SKM-1 treated with dmso at 0.1 percent for 144 hours (cell line): ENCODE measurements at regions not wholly inside any gene's neighbourhood (a gene's known extent, or its start where the extent isn't known, plus 50 kb on each side); places are given as distances from the start of the nearest gene placed in this dataset.

Source experiments
- DNase-seq: peaks from one replicate; lab custom pipeline; 2025; ENCODE audit not compliant: unreplicated experiment; lab: John Stamatoyannopoulos, UW

DNA sequence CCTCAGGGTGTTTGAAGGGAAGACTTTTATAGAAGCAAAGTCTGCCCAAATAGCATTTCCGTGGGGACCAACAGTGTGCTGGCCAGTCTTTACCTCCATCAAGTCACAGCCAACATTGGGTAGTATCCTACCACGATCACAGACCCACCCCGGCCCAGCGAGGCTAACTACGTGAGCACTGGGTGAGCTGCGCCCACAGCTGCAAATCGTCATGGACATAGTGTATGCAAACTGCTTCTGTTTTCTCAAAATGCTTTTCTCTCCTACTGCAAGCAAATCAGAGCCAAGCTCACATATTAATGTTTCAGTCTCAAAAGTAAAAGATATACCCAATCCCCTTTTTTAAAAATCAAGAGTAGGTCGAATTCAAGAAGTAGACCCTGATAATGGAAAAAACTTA lies 592.8 kb upstream of the CDH4 start:
- no peak for DNase-seq

DNA sequence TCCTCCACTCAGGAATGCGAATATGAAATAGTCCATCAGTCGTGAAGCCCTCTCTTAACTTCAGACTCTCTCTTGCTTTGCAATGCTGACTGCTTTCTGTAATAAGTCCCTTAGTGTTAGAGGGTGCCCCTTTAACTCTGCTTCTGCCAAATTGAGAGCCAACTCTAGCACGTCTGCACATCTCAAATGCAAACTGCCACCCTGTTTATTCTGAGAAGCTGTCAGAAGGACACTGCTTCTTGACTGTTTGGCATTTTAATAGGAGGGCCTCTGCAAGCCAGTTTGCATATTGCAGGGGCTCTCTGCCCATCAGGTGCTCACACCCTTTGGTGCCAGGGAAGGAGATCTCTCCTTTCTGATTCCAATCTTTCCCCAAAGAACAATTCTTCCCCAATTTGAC lies 589.8 kb upstream of the CDH4 start:
- DNase-seq, result no peak

DNA sequence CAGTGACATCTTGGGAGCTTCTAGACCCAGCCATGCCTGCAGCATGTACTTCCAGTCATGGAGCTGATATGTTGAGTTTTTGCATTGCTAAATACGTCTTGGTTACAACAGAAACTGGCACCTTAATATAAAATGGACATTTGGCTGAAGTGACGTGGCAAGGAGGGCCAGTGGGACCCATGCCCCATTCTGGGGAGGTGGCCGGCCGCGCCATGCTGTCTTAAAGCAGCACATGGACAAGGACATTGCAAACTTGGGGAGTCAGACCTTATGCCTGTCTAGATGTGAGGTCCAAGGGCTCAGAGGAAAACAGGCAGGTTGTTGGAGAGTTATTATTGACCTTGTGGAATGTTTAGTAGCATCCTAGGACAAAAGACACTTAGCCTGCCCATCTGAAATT lies 588.0 kb upstream of the CDH4 start:
- no peak for DNase-seq

DNA sequence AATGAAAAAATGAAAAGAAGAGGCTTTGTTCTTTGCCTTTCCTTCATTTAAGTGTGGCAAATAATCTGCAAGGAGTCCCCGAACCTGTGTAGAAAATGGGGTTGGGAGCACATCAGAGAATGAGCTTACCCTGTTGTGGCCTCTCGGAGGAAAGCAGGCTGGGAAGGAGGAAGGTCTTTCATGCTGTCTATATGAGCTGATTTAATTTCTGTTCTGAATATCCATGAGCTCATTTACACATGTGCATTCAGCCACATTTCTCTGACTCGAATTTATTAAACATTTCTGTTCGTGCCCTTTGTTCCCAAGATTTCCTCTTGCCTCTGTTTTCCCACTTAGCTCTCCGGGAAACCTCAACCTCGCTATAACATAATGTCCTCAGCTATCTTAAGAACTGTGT lies 584.4 kb upstream of the CDH4 start:
- no peak for DNase-seq

DNA sequence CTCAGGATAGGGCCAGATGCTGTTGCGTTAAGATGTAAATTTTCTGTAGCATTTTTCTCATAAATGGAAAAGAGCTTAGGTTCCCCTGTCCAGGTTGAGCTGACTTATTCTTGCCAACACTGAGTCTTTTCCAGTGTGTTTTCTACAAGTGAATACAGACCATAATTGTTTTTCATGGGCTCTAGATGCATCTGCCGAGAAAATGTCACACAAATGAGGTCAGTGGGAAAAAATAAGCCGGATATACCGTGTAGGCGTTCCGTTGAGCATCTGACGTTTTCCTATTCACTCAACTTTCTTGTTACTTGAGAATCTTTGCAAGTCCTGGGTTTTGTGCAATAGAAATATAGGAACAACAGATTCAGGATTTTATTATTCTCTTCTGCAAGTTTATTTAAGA lies 582.9 kb upstream of the CDH4 start:
- DNase-seq, result no peak

DNA sequence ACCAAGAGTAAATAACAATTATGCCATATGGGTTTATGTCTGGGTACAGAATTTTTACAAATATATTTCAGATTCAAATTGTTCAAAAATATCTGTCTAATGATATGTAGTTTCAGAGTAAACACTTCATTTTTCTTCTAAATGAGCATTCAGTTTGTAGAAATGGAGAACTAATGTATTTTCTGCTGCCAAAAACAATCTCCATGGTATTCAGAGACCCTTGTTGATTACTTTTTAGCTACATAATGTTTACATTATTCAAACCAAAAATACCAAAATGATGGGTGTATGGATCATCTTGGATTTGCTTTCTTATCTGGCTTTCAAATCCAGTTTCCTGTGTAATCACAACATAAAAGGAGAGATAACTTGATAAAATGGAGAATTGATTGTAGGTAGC lies 576.0 kb upstream of the CDH4 start:
- DNase-seq, result no peak

DNA sequence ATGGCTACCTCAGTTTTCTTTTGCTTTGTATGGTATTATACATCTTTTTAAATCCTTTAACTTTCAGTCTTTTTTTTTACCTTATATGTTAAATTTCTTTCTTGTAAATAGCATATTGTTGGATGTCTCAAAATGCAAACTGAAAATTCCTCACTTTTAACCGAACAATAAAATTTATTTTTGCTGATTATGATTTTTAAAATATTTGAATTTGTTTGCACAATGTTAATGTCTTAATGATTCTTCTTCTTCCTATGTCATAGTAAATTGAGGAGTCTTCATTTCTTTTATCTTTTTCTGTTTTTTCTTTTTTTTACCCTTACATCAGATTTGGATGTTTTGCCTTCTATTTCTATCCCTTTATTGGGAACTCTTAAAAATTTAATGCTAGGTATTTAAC lies 574.2 kb upstream of the CDH4 start:
- DNase-seq, result no peak

DNA sequence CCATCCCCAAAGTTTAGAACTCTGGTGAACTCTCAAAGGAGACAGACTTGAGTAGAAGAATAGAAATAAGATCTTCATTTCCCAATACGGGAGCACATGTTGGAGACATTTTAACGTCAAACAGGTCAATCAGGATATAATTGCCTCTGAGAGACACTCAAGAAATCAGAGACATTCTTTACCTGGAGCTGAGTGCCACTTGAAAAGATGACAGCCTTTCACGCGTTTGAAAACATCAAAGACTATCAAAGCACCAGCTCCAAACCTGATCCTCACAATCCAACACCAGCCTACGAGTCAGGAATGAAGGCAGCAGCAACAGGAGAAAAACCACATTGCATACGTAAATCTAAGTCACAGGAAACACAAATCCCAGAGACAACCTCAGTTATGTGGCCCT lies 571.5 kb upstream of the CDH4 start:
- DNase-seq, result no peak

DNA sequence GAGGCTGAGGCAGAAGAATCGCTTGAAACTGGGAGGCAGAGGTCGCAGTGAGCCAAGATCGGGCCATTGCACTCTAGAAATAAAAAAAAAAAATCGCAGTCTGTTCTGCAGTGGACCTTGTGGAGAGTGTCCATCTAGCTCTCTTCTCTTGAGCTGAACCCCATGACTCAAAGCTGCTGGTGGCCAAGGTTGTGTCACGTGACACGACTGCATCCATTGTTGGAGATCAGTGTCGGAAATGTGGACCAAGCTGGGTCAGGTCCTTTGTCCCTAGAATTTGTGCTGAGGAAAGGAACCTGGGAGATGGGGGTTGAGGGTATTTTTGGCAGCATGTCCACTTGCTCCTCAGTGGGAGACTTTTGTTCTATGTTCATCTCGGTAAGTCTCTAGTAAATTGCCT lies 564.8 kb upstream of the CDH4 start:
- DNase-seq, result no peak

DNA sequence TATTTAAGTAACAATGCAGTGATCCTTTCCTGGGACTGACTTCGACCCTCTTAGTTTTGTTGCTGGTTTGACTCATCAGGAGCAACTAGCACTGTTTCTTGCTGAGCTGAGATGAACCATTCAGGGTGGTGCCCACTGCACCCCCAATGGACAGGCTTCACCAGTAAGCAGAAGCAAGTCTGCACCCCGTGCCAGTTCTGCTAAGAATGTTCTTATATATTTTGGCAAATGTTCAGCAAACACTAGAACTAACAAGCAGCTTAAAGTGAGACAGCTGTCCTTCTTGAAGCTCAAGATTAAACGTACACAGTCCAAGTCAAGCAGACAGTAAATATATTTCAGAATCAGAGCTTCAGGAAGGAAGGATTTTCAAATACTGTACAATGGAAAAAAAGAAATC lies 561.3 kb upstream of the CDH4 start:
- DNase-seq, result no peak

DNA sequence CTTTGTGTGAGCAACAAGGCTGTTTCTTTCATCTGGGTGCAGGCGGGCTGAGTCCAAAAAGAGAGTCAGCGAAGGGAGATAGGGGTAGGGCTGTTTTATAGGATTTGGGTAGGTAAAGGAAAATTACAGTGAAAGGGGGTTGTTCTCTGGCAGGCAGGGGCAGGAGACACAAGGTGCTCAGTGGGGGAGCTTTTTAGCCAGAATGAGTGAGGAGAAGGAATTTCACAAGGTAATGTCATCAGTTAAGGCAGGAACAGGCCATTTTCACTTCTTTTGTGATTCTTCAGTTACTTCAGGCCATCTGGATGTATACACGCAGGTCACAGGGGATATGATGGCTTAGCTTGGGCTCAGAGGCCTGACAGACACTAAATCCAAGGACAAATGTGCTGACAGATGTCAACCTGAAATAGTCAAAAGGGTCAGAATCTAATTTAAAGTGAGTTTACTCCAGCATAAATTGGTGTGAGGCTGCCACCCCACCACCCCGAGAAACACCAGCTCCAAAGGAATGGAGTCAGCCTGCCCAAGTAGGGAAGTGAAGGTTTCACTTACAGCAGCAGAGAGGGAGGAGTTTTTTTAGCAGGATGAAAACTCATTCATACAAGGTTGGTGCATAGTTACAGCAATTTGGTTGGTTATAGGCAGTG lies 560.0 kb upstream of the CDH4 start:
- no peak for DNase-seq

DNA sequence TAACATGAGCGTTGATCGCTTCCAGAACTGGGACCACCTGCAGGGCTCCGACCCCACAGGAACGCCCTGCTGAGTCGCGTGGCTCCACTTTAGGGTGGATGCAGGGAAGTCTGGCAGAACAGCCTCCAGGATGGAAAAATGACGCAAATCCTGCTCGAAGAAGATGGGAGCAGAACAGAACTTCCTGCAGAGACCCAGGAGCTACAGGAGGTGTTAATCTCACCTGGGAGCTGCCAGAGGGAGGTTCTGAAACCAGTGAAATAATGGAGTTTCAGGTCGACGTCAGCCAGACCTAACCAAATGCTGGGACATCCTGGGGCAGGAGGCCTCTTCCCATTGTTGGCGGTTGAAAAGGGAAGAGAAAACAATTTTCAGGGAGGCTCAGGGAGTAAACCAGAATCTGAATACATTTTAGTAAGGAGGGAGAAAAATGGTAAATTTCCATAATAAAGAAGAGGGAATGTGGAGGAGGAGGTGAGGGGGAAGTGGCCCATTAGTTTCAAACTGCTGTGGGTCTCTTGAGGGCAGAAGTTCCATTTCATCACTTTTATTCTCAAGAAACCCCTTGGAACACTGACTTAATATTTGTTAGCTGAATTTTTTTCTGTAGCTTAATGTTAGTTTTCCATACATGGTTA lies 558.4 kb upstream of the CDH4 start:
- no peak for DNase-seq

DNA sequence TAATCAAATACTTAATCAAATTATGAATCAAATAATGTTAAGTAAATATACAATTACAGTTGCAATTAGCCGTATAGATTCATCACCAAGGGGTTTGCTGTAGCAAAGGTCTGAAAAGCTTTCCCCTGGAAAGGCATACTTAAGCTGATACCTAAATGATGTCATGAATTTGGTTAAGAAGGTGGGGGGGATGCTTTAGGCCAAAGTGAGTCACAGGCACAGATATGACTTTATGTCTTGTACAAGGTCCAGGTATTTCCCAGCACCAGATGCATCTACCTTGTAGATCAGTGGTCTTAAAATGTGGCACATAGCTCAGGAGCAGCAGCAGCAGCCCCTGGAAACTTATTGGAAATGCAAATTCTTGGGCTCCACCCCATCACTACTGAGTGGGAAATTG lies 557.3 kb upstream of the CDH4 start:
- DNase-seq, result no peak

DNA sequence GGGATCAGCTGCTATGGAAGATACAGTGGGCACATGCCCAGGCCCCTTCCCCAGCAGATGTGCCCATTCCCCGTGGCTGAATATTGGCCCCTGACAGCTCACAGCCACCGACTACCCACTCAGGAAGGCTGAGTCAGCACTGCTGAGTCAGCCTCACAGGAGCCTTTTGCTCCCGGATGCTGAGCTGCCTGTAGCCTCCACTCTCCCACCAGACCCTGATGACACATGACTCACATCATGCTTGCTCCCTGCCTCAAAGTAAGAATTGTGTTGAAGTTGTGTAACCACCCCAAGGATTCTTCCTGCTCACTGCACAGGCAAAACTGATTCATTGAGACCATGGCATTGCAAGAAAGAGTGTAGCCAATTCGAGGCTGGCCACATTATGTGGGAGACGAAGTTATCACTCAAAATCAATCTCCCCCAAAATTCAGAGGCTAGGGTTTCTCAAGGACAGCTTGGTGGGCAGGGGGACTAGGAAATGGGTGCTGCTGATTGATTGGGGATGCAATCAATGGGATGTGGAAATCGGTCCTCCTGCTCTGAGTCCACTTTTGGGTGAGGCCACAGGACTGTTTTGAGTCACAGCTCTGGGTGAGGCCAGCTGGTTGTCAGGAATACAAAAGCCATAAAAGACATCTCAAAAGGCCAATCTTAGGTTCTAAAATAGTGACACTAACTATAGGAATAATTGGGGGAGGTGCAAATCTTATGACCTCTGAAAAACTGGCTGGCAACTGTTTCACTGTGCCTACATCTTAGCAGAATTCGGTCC lies 556.6 kb upstream of the CDH4 start:
- no peak for DNase-seq

DNA sequence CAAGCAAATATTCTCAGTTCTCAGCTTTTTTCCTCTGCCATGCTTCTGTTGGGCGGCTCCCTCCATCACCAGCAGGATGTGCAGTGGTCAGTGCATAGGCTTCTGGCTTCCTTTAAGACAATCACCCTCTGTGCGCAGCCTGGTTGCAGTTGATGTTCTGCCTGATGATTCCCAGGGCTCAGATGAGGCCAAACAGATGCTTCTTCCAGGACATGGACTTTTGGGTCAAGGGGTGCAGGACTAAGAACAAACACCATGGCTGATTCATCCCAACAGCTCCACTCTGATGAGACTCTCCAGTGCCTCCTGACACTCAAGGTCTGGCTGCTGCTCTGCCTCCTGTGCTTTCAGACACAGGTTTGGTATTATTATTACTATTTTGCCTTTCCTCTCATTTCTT lies 554.8 kb upstream of the CDH4 start:
- no peak for DNase-seq

DNA sequence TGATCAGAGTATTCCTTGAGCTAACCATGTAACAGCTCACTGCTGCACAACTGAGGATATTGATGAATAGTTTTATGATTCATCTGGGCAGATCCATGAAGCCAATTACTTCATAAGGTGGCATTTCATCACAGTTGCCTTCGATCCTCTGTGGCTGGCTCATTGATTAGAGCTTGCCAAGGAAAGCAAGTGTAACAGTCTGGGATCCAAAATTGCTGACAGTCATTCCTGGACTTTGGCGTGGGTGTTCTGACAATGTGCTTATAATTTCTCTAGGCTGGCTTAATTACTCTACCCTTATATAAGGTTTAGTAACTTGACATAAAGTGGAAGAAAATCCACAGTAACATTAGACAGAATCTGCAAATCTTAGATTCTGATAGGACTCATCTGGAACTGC lies 551.3 kb upstream of the CDH4 start:
- DNase-seq, result no peak

DNA sequence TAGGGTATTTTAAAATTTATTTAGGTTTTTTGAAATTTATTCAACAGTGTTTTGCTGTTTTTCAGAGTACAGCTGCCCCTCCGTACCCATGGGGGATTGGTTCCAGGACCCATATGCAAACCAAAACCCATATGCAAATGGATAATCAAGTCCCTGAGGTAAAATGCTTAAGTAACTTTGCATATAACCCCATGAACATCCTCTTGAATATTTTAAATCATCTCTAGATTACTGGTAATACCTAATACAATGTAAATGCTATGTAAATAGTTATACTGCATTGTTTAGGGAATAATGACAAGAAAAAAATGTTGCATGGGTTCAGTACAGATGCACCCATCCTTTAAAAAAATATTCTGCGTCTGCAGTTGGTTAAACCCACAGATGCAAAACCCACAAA lies 547.9 kb upstream of the CDH4 start:
- DNase-seq, result no peak

DNA sequence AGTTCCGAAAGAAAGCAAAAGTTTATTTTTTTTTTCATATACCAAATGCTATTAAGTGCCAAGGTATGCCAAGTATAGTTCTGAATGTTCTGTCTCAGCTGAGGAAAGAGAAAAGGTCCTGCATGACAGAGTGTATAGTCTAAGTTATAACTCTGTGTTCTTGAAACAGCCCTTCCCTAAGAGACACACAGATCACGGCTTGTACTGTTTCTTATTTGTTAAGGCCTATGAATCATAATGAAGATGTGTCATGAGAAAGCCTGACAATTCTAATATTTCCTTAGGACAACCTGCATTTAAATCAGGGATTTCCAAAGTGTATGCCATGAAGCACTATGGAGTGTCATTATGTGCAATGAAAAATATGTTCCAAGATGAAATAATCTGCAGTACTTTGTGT lies 538.7 kb upstream of the CDH4 start:
- DNase-seq, result no peak

DNA sequence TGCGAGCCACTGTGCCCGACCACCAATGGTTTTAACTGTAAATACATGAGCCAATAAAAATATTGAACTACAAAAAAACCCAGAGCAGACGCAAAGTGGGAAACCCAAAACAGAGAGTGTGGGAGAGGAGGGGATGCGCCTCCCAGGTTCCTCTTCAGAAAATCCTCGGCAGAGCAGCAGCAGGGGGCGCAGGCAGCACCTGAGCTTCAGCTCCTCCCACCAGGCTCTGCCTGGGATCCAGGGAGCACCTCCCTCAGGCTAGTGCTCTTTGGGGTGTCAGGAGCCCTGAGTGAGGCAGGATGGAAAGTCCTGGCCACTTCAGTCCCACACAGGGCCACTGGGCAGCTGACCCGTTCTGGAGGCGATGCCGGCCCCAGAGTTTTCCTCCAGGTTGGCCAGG lies 536.9 kb upstream of the CDH4 start:
- no peak for DNase-seq

DNA sequence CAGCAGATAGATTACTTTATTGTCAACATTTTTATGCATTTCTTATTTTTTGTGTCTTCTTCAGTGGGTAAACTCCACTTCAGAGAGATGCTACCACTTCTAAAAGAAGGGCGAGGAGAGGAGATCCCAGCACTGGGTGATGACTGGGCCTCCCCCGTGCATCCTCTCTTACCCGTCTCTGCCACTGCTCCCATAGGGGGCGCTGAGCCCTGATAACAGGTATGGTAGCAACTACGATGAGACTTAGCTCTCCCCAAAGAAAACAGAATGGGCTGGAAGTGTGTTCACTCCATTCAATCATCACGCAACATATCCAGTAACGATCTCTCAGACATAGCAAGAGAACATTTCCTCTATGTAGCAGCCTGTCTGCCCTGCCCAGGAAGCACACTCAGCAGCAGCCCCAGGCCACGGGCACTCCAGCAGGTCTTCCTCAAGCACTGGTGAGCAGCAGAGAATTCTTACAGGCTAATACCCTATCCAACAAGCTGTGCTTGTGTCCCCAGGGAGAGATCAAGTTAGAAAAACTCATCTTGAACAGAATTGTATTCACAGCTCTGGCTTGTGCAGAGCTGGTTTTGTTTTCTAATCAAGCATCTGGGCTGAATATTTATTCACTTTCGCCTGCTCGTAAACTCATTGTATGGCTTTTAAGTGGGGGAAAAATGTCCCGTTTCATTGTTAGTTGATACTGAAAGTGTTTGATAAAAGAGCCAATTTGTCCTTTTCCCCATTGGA lies 533.1 kb upstream of the CDH4 start:
- DNase-seq, result no peak

DNA sequence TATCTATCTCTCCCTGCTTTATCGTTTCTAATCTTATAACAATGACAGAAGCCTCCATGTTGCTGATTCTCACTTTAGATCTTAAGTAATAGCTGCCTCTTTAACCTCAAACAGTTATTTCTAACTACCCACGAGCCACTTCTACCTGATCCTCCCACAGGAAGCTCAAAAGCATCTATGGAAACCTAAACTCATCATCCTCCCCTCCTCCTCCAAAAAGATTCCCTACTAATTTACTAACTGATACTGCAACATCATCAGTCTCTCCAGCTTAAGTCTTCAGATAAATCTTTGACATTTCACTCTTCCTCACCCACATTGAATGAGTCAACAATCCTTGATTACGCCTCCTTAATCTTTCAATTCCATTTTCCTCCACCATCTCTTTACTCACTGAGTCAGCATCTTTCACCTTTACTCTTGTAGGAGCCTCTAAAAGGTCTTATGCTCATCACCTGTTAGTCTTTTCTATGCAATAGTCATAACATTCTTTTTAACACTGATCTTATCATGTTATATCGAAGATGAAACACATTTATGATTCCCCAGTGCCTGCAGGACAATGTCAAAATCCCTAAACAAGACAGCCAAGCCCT lies 526.7 kb upstream of the CDH4 start:
- DNase-seq, result no peak

DNA sequence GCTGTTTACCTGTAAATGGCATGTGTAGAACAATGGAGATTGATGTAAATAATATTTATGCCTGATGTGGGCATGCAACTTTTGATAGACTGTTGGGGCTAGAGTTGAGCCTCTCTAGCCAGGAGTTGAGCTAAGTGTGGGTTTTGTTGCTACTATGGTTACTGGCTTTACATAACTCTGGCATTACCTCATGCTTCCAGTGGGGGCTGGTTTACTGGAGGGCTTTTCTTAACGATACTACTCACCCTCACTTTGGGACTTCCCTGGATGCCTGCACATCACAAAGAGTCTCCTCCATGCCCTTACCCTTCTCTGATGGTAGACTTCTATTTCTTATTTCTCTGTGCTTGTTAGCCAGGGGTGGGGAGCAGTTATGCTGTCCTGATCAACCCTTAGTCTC lies 524.6 kb upstream of the CDH4 start:
- DNase-seq, result no peak
